ENCODE measurements at regions not wholly inside any gene's neighbourhood (a gene's known extent, or its start where the extent isn't known, plus 50 kb on each side); places are given as distances from the start of the nearest gene placed in this dataset.

- no peaks in the 10 kb centered on the region for H3K9me3 Mint-ChIP-seq
- no peaks in the 10 kb centered on the region for H3K4me1 Mint-ChIP-seq
- H3K4me3 Mint-ChIP-seq: no peak overlapping the region
- DNase-seq (ENCODE audit: low spot score in 2 of 2) (no peak), ATAC-seq (no peak)
- H3K27ac Mint-ChIP-seq: no peak overlapping the region
- no peaks in the 10 kb centered on the region for H3K36me3 Mint-ChIP-seq
Observed at GRCh38 chr3:66139415-66139814, 81.4 kb upstream of the SLC25A26 start.

DNA sequence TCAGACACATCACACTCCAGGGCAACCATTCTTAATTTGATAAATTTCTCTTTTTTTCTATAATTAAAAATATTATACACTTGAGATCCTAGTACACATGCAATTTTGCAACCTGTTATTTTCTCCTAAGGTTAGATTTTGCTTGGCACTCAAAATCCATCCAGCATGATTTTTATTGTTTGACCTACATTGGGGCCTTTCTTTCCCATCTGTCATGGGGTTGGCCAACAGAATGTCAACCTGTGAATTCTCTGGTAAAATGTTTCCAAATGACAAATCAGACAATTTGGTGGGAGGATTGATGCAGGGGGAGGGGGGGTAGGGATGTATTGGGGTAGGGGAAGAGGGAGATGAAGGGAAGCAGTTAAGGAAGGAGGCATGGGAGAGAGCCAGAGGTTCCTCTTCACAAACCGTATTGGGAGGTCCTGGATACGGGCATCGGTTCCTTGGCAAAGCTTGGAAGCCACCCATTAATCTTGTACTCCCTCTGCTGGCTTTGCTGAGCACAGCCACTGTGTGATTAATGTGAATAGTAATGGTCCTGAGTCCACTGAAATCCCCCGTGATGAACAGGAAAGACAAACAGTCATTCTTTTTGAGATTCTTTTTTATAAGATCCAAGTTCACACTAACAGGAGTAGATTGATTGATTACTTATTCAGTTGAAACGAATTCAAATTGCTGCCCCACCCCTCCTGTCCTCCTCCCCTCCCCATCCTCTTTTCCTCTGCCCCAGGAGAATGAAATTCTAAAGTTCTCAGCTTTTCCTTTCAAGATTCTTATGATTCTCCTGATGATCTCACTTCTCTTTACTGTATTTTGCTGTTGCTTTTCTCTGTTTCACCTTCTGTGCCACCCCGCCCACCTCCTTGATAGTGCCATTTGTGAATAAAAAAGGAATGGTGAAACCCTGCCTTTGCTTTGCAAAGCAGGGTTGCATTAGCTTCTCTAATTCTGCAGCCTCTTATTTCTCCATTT lies 82.2 kb upstream of the SLC25A26 start:
- Mint-ChIP-seq H3K27ac (no peak overlapping the region), H3K9me3 (no peaks in the 10 kb centered on the region), H3K4me3 (no peak overlapping the region), H3K36me3 (no peaks in the 10 kb centered on the region), H3K4me1 (no peaks in the 10 kb centered on the region)
- DNase-seq (ENCODE audit: low spot score in 2 of 2) (no peak), ATAC-seq (peak; percentile 42)

- ATAC-seq (no peak), DNase-seq (ENCODE audit: low spot score in 2 of 2) (no peak)
- Mint-ChIP-seq H3K36me3 (no peaks in the 10 kb centered on the region), H3K4me3 (no peak overlapping the region), H3K9me3 (no peaks in the 10 kb centered on the region), H3K27ac (no peak overlapping the region), H3K4me1 (no peaks in the 10 kb centered on the region)
Observed at GRCh38 chr3:66136597-66136996, 84.2 kb upstream of the SLC25A26 start.

- ATAC-seq: no peak
- no peak overlapping the region for H3K4me3 Mint-ChIP-seq
- no peak for DNase-seq (ENCODE audit: low spot score in 2 of 2)
Observed at GRCh38 chr3:66133853-66134445, 86.9 kb upstream of the SLC25A26 start.

GRCh38 chr3:66133050-66133757 lies 87.6 kb upstream of the SLC25A26 start:
- H3K27ac Mint-ChIP-seq: no peak overlapping the region
- no peaks in the 10 kb centered on the region for H3K4me1 Mint-ChIP-seq
- H3K36me3 Mint-ChIP-seq: no peaks in the 10 kb centered on the region
- peak; percentile 24 for ATAC-seq
- H3K9me3 Mint-ChIP-seq: no peaks in the 10 kb centered on the region
- no peak for DNase-seq (ENCODE audit: low spot score in 2 of 2)
- no peak overlapping the region for H3K4me3 Mint-ChIP-seq

More at GRCh38 chr3:66133853-66134445, 86.9 kb upstream of the SLC25A26 start:
- H3K36me3 Mint-ChIP-seq: no peaks in the 10 kb centered on the region
- H3K9me3 Mint-ChIP-seq: no peaks in the 10 kb centered on the region
- H3K4me1 Mint-ChIP-seq: no peaks in the 10 kb centered on the region
- H3K27ac Mint-ChIP-seq: no peak overlapping the region

DNA sequence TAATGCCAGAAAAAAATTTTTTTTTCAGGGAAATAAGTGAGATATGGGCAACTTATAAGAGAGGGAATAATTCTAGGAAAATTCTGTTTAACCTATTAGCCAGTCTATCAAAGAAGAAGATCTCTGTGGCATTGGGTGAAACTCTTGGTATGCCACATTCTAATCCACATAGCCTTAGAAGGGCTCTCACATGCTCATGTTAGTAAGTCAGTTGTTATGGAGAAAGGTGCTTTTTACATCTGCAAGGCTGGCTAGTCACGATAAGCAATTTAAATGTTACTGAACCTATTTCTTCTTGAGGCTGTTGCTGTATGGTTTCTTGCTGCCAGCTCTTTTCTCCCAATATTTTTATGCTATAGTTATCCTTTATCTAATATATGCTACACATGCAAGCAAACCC lies 89.9 kb upstream of the MAGI1 start:
- H3K4me3 Mint-ChIP-seq: no peak overlapping the region
- DNase-seq (ENCODE audit: low spot score in 2 of 2) (no peak), ATAC-seq (no peak)
- H3K4me1 Mint-ChIP-seq: no peaks in the 10 kb centered on the region
- H3K9me3 Mint-ChIP-seq: no peaks in the 10 kb centered on the region
- H3K36me3 Mint-ChIP-seq: no peaks in the 10 kb centered on the region
- H3K27ac Mint-ChIP-seq: no peak overlapping the region

- H3K27ac Mint-ChIP-seq: no peak overlapping the region
- H3K4me1 Mint-ChIP-seq: no peaks in the 10 kb centered on the region
- H3K9me3 Mint-ChIP-seq: no peaks in the 10 kb centered on the region
Observed at GRCh38 chr3:66121318-66121717, 82.6 kb upstream of the MAGI1 start.

GRCh38 chr3:66115858-66116654 lies 77.3 kb upstream of the MAGI1 start:
- Mint-ChIP-seq H3K27ac (no peak overlapping the region), H3K36me3 (no peaks in the 10 kb centered on the region), H3K4me1 (no peaks in the 10 kb centered on the region), H3K4me3 (no peak overlapping the region), H3K9me3 (no peaks in the 10 kb centered on the region)
- ATAC-seq (no peak), DNase-seq (ENCODE audit: low spot score in 2 of 2) (no peak)

More at GRCh38 chr3:66121318-66121717, 82.6 kb upstream of the MAGI1 start:
- no peak overlapping the region for H3K4me3 Mint-ChIP-seq
- no peak for DNase-seq (ENCODE audit: low spot score in 2 of 2)
- no peak for ATAC-seq
- no peaks in the 10 kb centered on the region for H3K36me3 Mint-ChIP-seq

DNA sequence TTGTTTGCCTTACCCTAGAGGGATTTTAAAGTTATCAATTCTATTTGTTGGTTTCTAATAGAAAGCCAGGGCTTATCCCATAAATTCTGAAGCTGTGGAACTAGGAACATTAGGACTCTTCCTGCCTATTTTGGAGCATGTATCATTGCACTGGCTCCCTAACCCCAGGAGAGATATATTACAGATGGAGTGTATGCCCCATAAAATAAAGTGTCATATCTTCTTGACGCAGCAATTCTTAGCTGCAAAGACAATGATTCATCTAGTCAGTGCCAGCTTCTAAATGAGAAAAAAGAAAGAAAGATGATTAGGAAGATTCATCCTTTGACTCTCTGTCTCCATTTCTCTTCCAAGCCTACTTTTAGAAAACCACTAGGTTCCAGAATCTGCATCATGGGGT lies 74.8 kb upstream of the MAGI1 start:
- Mint-ChIP-seq H3K36me3 (no peaks in the 10 kb centered on the region), H3K9me3 (no peaks in the 10 kb centered on the region), H3K4me3 (no peak overlapping the region), H3K27ac (no peak overlapping the region), H3K4me1 (no peaks in the 10 kb centered on the region)
- ATAC-seq (no peak), DNase-seq (ENCODE audit: low spot score in 2 of 2) (no peak)

DNA sequence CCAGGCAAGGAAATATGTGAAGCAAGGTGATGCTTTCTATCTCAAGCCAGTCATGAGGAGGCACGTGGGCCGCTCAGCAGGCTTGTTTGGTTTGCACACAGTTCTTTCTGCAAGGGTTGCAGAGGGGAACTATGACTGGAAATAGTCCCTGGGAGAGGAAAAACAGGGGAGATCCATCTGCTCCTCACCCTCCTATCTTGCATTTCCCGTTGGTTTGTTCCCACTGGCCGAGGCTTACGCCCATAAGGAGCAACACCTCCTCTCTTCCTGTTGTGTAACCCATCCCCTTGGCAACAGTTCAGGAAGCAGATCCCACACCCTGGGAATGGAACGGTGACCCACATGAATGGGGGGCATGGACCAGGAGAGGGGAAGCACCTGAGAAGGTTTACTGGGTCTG lies 72.1 kb upstream of the MAGI1 start:
- Mint-ChIP-seq H3K36me3 (no peaks in the 10 kb centered on the region), H3K9me3 (no peaks in the 10 kb centered on the region), H3K27ac (no peak overlapping the region), H3K4me1 (no peaks in the 10 kb centered on the region), H3K4me3 (no peak overlapping the region)
- ATAC-seq (no peak), DNase-seq (ENCODE audit: low spot score in 2 of 2) (no peak)

- Mint-ChIP-seq H3K4me1 (no peaks in the 10 kb centered on the region), H3K9me3 (no peaks in the 10 kb centered on the region)
- ATAC-seq: no peak
Observed at GRCh38 chr3:66107855-66108254, 69.1 kb upstream of the MAGI1 start.

DNA sequence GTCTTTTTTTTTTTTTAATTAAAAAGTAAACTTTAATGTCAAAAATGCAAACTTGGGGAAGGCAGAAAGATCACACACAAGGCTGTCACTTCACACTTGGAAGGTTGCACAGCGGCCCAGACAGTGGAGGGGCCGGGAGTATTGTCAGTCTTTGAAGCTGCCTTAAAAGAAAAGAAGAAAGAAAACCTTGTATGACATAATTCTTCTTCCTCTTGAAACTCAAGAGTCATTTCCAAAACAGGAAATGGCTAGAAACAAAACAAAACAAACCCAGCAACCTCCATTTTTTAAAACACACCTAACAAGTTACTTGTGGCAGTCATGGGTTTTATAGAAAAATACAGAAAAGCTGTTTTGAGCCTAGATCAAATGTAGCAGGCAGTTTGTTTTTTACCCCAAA lies 68.1 kb upstream of the MAGI1 start:
- H3K4me3 Mint-ChIP-seq: no peak overlapping the region
- no peaks in the 10 kb centered on the region for H3K36me3 Mint-ChIP-seq
- H3K9me3 Mint-ChIP-seq: no peaks in the 10 kb centered on the region
- no peaks in the 10 kb centered on the region for H3K4me1 Mint-ChIP-seq
- ATAC-seq (no peak), DNase-seq (ENCODE audit: low spot score in 2 of 2) (no peak)
- H3K27ac Mint-ChIP-seq: no peak overlapping the region

More at GRCh38 chr3:66107855-66108254, 69.1 kb upstream of the MAGI1 start:
- Mint-ChIP-seq H3K36me3 (no peaks in the 10 kb centered on the region), H3K4me3 (no peak overlapping the region), H3K27ac (no peak overlapping the region)
- DNase-seq (ENCODE audit: low spot score in 2 of 2): no peak

DNA sequence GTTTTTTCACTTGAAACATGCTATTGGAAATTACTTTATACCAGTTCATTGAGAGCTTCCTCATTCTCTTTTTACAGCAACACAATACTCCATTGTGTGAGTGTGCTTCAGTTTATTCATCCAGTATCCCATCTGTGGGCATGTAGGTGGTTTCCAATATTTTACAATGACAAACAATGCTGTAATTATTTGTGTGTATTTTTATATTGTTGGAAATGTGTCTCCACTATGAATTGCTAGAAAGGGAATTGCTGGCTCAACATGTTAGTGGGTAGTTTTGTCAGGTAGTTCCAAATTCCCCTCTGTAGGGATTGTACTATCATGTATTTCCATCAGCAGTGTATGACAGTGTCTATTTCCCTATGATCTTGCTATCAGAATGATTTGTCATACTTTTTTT lies 65.8 kb upstream of the MAGI1 start:
- Mint-ChIP-seq H3K27ac (no peak overlapping the region), H3K36me3 (no peaks in the 10 kb centered on the region), H3K4me3 (no peak overlapping the region), H3K4me1 (no peaks in the 10 kb centered on the region), H3K9me3 (no peaks in the 10 kb centered on the region)
- DNase-seq (ENCODE audit: low spot score in 2 of 2) (no peak), ATAC-seq (no peak)

GRCh38 chr3:66103729-66104128 lies 65.0 kb upstream of the MAGI1 start:
- Mint-ChIP-seq H3K27ac (no peak overlapping the region), H3K4me1 (no peaks in the 10 kb centered on the region), H3K4me3 (no peak overlapping the region), H3K36me3 (no peaks in the 10 kb centered on the region), H3K9me3 (no peaks in the 10 kb centered on the region)
- DNase-seq (ENCODE audit: low spot score in 2 of 2) (no peak), ATAC-seq (no peak)

- Mint-ChIP-seq H3K36me3 (no peaks in the 10 kb centered on the region), H3K27ac (no peak overlapping the region), H3K9me3 (no peaks in the 10 kb centered on the region), H3K4me1 (no peaks in the 10 kb centered on the region), H3K4me3 (no peak overlapping the region)
- ATAC-seq (no peak), DNase-seq (ENCODE audit: low spot score in 2 of 2) (no peak)
Observed at GRCh38 chr3:66101901-66102300, 63.2 kb upstream of the MAGI1 start.
